ENCODE measurements at regions not wholly inside any gene's neighbourhood (a gene's known extent, or its start where the extent isn't known, plus 50 kb on each side); places are given as distances from the start of the nearest gene placed in this dataset.

DNA sequence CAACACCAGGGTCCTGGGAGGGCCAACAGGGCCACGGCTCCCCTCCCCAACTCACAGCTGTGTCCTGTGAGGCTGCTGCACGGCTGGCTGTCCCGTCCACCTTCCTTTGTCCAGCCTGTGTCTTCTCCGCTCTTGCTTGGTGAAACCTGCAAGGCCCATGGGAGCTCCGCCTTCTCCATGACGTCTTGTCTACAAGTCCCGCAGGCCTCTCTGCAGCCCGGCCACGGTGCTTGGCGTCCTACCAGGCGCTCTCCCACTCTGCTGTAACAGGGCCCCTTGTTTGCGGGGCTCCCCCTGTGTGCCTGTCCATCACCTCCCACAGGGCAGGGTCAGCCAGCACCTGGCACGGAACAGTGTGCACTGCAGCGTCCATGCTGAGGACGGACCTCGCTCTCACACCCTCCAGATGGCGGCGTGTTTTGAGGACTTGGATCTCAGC is 866.8 kb downstream of the TBC1D22A start:
- DNase-seq: no peak
- intact Hi-C loops (cut with DNase I): no loop called here
- no peak for ATAC-seq (ENCODE audit: poor library complexity)

DNA sequence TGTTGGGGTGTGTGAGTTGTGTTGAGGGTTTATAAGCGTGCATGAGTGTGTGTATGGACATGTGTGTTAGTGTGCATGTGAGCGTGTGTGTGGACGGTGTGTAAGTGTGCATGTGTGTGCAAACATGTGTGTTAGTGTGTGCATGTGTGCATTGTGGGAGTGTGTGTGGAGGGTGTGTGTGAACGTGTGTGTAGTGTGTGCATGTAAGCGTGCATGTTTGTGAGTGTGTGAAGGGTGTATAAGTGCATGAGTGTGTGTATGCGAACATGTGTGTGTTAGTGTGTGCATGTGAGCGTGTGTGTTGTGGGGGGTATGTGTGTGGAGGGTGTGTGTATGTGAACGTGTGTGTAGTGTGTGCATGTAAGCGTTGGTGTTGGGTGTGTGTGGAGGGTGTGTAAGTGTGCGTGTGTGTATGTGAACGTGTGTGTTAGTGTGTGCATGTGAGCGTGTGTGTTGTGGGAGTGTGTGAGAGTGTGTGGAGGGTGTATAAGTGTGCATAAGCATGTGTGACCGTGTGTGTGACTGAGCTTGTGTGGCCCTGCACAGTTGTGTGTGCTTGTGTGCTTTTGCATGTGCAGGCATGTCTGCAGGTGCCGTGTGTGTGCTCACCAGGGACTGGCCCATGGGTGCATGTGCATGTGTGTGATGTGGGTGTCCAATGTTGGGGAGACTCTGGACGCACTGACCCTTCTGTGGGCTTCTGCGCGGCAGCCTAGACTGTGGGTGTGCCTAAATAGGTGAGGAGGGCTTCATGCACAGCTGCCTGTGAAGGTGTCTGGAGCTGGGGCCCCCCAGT is 866.2 kb downstream of the TBC1D22A start:
- DNase-seq: no peak
- ATAC-seq (ENCODE audit: poor library complexity): no peak
- intact Hi-C loops (cut with DNase I): no loop called here

- no peak for DNase-seq
- no peak for ATAC-seq (ENCODE audit: poor library complexity)
- intact Hi-C loops (cut with DNase I): no loop called here
Observed at GRCh38 chr22:47627556-47628253, 865.3 kb downstream of the TBC1D22A start.

GRCh38 chr22:47626428-47627390 is 864.3 kb downstream of the TBC1D22A start:
- no peak for ATAC-seq (ENCODE audit: poor library complexity)
- DNase-seq: no peak
- intact Hi-C loops (cut with DNase I): no loop called here

GRCh38 chr22:47625531-47626427 is 863.3 kb downstream of the TBC1D22A start:
- ATAC-seq (ENCODE audit: poor library complexity) (no peak), DNase-seq (no peak)
- intact Hi-C loops (cut with DNase I): no loop called here

- intact Hi-C loops (cut with DNase I): no loop called here
- ATAC-seq (ENCODE audit: poor library complexity): no peak
- DNase-seq: no peak
Observed at GRCh38 chr22:47625013-47625385, 862.5 kb downstream of the TBC1D22A start.

DNA sequence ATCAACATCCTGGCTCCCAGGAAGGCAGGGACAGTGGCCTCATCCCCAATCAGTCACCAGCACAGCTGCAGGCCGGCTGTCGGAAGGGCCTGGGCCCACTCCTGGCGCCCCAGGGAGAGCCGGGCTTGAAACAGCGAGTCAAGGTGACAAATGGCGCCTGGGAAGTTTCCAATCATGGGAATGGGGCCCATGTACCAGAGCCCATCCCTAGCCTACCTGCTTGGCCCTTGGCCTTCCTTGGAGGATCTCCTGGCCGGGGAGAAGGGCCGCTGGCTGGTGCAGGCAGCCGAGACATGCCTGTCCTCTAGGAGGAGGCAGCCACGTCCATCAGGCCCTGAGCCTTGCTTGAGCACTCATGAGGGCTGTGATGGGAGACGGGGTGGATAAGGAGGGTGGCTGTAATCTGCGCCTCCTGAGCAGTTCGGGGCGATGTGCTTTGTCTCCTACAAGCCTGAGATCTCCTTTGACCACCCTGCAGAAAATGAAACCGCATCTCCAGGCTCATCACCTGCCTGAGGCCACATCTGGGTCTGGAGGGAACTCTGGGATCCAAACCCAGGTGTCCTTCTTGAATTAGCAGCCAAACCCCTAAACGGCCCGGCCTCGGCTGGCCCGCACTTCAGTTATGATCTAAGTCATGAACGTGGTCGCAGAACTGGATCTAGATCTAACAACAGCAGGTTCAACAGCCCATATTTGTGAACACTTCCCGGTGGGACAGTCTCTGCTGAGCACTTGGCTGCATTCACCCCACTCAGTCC is 862.0 kb downstream of the TBC1D22A start:
- intact Hi-C loops (cut with DNase I): no loop called here
- no peak for ATAC-seq (ENCODE audit: poor library complexity)
- no peak for DNase-seq

DNA sequence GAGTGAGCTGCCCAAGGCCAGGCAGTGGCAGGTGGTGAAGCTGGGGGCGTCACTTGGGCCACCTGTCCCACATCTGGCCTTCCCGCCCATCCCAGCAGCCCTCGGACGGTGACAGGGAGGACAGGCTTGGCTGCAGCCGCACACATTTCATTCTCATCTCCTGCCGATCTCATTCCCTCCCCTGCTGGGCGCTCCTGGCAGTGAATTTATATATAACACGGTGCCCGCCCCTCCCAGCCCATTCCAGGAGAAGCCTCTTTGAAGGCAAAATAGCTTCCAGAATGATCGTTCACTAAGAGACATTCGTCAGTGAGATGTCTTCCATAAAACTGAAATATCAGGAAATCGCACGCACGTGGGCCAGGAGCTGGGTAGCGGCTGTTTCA is 861.3 kb downstream of the TBC1D22A start:
- no peak for DNase-seq
- intact Hi-C loops (cut with DNase I): no loop called here
- ATAC-seq (ENCODE audit: poor library complexity): no peak

DNA sequence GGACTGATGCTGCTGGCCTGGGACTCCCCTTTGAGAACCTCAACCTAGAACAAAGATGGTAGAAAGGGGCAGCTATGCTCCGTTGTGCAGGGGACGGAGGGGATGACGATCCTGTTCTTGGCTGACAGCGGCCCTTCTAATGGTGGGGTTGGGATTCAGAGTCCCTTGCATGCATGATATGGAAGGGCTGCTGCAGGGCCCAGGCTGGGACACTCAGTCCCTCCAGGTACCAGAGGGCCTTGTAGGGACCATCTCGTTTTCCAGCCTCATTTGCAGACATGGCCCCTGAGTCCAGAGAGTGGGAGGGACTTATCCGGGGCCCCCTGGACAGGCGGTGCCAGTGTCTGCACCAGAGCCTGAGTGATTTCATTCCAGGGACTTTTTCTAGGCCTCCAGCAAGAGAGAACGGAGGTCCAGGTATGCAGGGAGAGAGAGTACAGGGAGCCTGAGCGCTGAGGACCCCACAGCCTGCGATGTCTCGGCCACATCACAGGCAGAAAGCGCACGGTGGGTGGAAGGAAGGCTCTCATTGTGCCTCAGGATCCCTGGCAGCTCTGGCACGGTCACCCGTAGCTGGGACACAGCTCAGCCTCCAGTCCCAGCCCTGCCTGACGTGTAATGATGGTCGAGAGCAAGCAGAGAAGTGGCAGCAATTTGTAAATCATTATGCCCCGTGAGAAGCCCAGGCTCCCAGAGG is 860.8 kb downstream of the TBC1D22A start:
- DNase-seq: no peak
- ATAC-seq (ENCODE audit: poor library complexity): no peak
- intact Hi-C loops (cut with DNase I): no loop called here

DNA sequence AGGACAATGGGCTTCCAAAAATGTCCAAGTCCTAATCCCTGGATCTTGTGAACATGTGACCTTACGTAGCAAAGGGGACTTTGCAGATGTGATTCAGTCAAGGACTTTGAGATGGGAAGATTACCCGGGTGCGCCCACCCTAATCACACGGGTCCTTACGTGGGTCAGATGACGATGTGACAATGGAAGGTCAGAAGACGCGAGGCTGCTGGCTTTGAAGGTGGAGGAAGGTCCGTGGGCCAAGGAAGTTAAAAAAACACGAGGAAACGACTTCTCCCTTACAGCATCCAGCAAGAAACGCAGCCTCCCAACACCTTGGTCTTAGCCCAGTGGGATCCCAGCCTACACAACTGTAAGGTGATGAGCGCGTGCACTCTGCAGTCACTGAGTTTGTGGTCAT is 860.1 kb downstream of the TBC1D22A start:
- intact Hi-C loops (cut with DNase I): no loop called here
- DNase-seq (no peak), ATAC-seq (ENCODE audit: poor library complexity) (no peak)

DNA sequence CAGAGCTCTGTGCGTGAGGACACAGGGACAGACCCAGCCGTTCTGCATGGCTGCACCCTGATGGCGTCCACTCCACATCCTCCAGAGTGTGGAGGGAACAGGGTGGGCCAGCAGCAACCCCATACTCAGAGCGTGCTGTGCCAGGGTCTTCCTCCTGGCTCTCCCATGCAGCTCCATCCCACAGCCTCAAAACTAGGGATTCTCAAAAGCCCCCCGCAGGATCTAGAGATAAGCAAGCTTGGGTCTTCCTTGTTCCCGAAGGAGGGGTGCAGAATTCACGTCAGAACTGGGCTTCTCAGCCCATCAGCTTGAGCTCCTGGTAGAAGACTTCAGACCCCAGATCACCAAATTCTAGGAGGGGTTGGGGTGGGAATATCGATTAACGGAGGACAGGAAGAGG is 858.8 kb downstream of the TBC1D22A start:
- ATAC-seq (ENCODE audit: poor library complexity) (no peak), DNase-seq (no peak)
- intact Hi-C loops (cut with DNase I): no loop called here

- no peak for ATAC-seq (ENCODE audit: poor library complexity)
- intact Hi-C loops (cut with DNase I): no loop called here
- DNase-seq: no peak
Observed at GRCh38 chr22:47620391-47620790, 857.9 kb downstream of the TBC1D22A start.

DNA sequence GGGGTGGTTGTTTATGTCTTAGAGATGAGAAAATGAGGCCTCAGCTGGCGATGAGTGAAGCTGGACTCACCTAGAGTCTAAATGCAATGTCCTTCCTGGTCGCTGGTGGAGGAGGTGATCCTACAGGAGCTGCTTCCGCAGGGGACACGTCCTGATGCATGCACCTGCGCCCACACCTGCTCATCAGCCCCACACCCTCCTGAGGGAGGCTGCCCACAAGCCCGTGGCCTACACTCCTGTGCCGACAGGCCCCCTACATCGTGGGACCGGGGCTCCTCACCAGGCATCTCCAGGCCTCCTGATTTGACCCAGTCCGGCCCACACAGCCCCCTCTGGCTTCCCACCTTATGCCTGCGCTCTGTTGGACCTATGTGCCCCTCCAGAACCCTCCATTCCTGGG is 857.2 kb downstream of the TBC1D22A start:
- intact Hi-C loops (cut with DNase I): no loop called here
- DNase-seq: no peak
- ATAC-seq (ENCODE audit: poor library complexity): no peak

DNA sequence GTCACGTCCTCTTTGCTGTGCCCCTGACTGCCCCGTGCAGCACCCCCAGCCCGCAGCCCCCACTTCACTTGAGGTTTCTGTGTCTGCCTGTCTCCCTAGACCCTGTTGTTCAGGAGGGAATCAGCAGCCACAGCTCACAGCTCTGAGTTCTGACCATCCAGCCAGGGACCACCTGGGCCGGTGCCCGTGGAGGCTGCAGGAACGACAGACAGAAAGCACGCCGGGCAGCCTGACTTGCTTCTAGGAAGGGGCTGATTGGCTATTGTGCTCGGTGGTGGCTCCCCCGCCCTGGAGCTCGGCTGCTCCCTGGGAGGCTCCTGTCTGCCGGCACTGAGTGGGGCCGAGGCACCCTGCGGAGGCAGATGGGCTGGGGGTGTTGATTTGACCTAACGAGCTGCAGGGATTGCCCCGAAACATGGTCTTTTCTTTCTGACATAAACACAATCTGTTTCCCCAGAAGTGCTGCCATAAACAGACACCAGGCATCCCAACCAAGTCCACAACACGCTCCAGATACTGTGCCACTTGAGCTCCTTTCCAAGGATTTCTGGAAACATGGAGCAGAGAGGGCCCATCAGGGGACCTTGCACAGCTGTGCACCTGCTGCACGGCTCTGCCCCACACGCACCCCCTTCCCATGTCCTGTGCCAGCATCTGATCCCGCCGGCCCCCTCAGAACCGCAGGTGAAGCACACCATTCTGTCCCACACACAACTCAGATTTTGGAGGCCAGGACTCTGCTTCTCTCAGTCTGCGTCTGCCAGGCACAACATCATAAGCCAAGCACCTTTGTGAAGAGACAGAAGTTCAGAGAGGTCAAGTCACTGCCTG is 855.9 kb downstream of the TBC1D22A start:
- no peak for ATAC-seq (ENCODE audit: poor library complexity)
- no peak for DNase-seq
- intact Hi-C loops (cut with DNase I): no loop called here

GRCh38 chr22:47617186-47617585 is 854.7 kb downstream of the TBC1D22A start:
- intact Hi-C loops (cut with DNase I): no loop called here
- ATAC-seq (ENCODE audit: poor library complexity): no peak
- no peak for DNase-seq

DNA sequence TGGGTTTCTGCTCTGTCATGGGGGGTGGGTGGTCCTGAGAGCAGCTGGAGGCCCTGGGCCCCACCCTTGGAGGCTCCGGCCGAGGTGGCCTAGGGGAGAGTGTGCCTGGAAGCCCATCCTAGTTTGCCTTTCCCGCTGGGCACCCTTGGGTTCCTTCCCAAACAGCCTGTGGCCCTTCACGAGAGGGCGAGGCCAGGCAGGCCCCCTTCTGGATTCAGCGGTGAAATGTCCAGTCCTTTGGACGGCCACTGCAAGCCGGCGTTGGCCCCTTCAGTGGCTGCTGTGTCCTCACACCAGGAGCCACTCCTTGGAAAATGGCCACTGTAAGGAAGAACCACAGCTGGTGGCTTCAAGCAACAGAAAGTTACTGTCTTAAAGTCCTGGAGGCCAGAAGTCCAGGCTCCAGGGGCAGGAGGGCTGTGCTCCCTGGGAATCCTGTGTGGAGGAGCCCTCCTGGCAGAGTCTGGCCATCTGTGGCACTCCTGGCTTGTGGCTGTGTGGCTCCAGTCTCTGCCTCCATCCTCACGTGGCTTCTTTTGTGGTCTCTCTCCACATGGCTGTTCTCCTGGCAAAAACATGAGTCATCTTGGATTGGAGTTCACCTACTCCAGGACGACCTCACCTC is 854.1 kb downstream of the TBC1D22A start:
- ATAC-seq (ENCODE audit: poor library complexity) (no peak), DNase-seq (no peak)
- intact Hi-C loops (cut with DNase I): no loop called here
